ENCODE measurements at regions not wholly inside any gene's neighbourhood (a gene's known extent, or its start where the extent isn't known, plus 50 kb on each side); places are given as distances from the start of the nearest gene placed in this dataset.

GRCh38 chr5:103428923-103429322 lies 133.7 kb downstream of the NUDT12 start:
- H3K27ac ChIP-seq: peak overlapping the region; percentile 70
- no peak for TF ChIP-seq CTCF (conservative IDR thresholded peaks at IDR 0.05)

- peak overlapping the region; percentile 70 for H3K27ac ChIP-seq
- TF ChIP-seq CTCF (conservative IDR thresholded peaks at IDR 0.05): no peak
These were observed 134.1 kb downstream of the NUDT12 start for GRCh38 chr5:103428411-103428871.

GRCh38 chr5:103427326-103427725 lies 135.3 kb downstream of the NUDT12 start:
- peak overlapping the region; percentile 70 for H3K27ac ChIP-seq
- TF ChIP-seq CTCF (conservative IDR thresholded peaks at IDR 0.05): no peak

GRCh38 chr5:103425686-103426454 lies 136.7 kb downstream of the NUDT12 start:
- peak overlapping the region; percentile 70 for H3K27ac ChIP-seq
- TF ChIP-seq CTCF (conservative IDR thresholded peaks at IDR 0.05): no peak

GRCh38 chr5:103424453-103425205 lies 138.0 kb downstream of the NUDT12 start:
- TF ChIP-seq CTCF (conservative IDR thresholded peaks at IDR 0.05): no peak
- peak overlapping the region; percentile 70; the same call in 1 of the 2 replicates for H3K27ac ChIP-seq

GRCh38 chr5:103424026-103424425 lies 138.6 kb downstream of the NUDT12 start:
- H3K27ac ChIP-seq: no peak overlapping the region
- TF ChIP-seq CTCF (conservative IDR thresholded peaks at IDR 0.05): no peak

GRCh38 chr5:103422756-103423155 lies 139.8 kb downstream of the NUDT12 start:
- TF ChIP-seq CTCF (conservative IDR thresholded peaks at IDR 0.05): no peak
- H3K27ac ChIP-seq: no peak overlapping the region
